HG02678 (cell line): ENCODE measurements at regions not wholly inside any gene's neighbourhood (a gene's known extent, or its start where the extent isn't known, plus 50 kb on each side); places are given as distances from the start of the nearest gene placed in this dataset.
"Not testable (repeated sequence)": the region's sequence is repeated elsewhere in the genome, so short reads cannot be mapped to it uniquely, and the experiment has no call there.

ENCODE experiments used
- ATAC-seq: cut with Tn5 transposase; IDR thresholded peaks from one replicate; pipeline ENCODE4 v1.9.1; 2021; ENCODE audit warnings: mild to moderate bottlenecking, moderate library complexity; ENCODE audit not compliant: unreplicated experiment

- no peak for ATAC-seq
Measured at GRCh38 chr6:166705069-166705468, 78.0 kb upstream of the RPS6KA2 start.

GRCh38 chr6:166704171-166704570 lies 77.1 kb upstream of the RPS6KA2 start:
- no peak for ATAC-seq

GRCh38 chr6:166703149-166703710 lies 76.2 kb upstream of the RPS6KA2 start:
- ATAC-seq = no peak

GRCh38 chr6:166701424-166701823 lies 74.4 kb upstream of the RPS6KA2 start:
- not testable (repeated sequence) for ATAC-seq

- not testable (repeated sequence) for ATAC-seq
Measured at GRCh38 chr6:166700871-166701270, 73.8 kb upstream of the RPS6KA2 start.

GRCh38 chr6:166697113-166697512 lies 70.1 kb upstream of the RPS6KA2 start:
- ATAC-seq = peak; percentile 75

GRCh38 chr6:166693880-166694279 lies 66.8 kb upstream of the RPS6KA2 start:
- no peak for ATAC-seq

- no peak for ATAC-seq
Measured at GRCh38 chr6:166692723-166693302, 65.8 kb upstream of the RPS6KA2 start.

- no peak for ATAC-seq
Measured at GRCh38 chr6:166691746-166692145, 64.7 kb upstream of the RPS6KA2 start.

GRCh38 chr6:166691199-166691598 lies 64.1 kb upstream of the RPS6KA2 start:
- ATAC-seq = no peak

- ATAC-seq = no peak
Measured at GRCh38 chr6:166689687-166690086, 62.6 kb upstream of the RPS6KA2 start.

- no peak for ATAC-seq
Measured at GRCh38 chr6:166688901-166689300, 61.9 kb upstream of the RPS6KA2 start.

- ATAC-seq = no peak
Measured at GRCh38 chr6:166687879-166688205, 60.8 kb upstream of the RPS6KA2 start.

GRCh38 chr6:166687070-166687878 lies 60.2 kb upstream of the RPS6KA2 start:
- ATAC-seq = no peak

- ATAC-seq = no peak
Measured at GRCh38 chr6:166686317-166686716, 59.3 kb upstream of the RPS6KA2 start.

GRCh38 chr6:166684866-166685265 lies 57.8 kb upstream of the RPS6KA2 start:
- no peak for ATAC-seq

- ATAC-seq = no peak
Measured at GRCh38 chr6:166684170-166684569, 57.1 kb upstream of the RPS6KA2 start.

GRCh38 chr6:166683477-166683876 lies 56.4 kb upstream of the RPS6KA2 start:
- ATAC-seq = no peak

- no peak for ATAC-seq
Measured at GRCh38 chr6:166679566-166679965, 52.5 kb upstream of the RPS6KA2 start.

- no peak for ATAC-seq
Measured at GRCh38 chr6:166678426-166678825, 51.4 kb upstream of the RPS6KA2 start.

GRCh38 chr6:166677941-166678340 lies 50.9 kb upstream of the RPS6KA2 start:
- no peak for ATAC-seq
